ENCODE measurements at regions not wholly inside any gene's neighbourhood (a gene's known extent, or its start where the extent isn't known, plus 50 kb on each side); places are given as distances from the start of the nearest gene placed in this dataset.

GRCh38 chr3:15941958-15942357, 144.2 kb upstream of the ANKRD28 start:
- intact Hi-C loops (cut with DNase I; ENCODE audit: low total_unique reads) = no loop called here
- DNase-seq = no peak
- Histone ChIP-seq H3K9me3 (no peaks in the 10 kb centered on the region), H3K27ac (no peak overlapping the region), H3K4me3 (no peak overlapping the region), H3K27me3 (no peaks in the 10 kb centered on the region), H3K36me3 (ENCODE audit: low read depth, missing control alignments) (no peaks in the 10 kb centered on the region), H3K4me1 (no peaks in the 10 kb centered on the region)
- WGBS, 2 donors = 87 to 100% methylated on average over 1 of the region's 1 CpG
- no peak for TF ChIP-seq CTCF (IDR thresholded peaks at IDR 0.05)
- TF ChIP-seq POLR2A (IDR thresholded peaks at IDR 0.05) = no peak

DNA sequence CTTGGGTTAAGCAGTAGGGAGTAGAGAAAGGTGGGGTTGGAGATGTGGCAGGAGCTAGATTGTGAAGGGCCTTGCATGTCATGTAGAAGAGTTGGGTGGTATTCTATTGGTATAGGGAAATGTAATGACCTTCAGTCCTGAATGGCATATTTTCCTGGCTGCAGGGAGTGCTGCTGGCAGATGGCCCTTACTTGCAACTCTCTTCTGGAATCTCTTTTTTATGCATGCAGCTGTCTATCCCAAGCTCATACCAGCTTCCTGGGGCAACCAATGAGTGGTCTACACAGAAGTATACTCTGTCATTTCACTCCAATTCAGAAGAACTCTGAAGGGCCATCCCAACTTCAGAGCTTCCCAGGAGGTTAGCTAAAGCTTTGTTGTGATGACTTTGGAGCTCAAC, 144.7 kb upstream of the ANKRD28 start:
- intact Hi-C loops (cut with DNase I; ENCODE audit: low total_unique reads) = no loop called here
- Histone ChIP-seq H3K9me3 (no peaks in the 10 kb centered on the region), H3K27ac (no peak overlapping the region), H3K27me3 (no peaks in the 10 kb centered on the region), H3K4me3 (no peak overlapping the region), H3K36me3 (ENCODE audit: low read depth, missing control alignments) (no peaks in the 10 kb centered on the region), H3K4me1 (no peaks in the 10 kb centered on the region)
- TF ChIP-seq POLR2A (IDR thresholded peaks at IDR 0.05) (no peak), CTCF (IDR thresholded peaks at IDR 0.05) (no peak)
- no peak for DNase-seq

DNA sequence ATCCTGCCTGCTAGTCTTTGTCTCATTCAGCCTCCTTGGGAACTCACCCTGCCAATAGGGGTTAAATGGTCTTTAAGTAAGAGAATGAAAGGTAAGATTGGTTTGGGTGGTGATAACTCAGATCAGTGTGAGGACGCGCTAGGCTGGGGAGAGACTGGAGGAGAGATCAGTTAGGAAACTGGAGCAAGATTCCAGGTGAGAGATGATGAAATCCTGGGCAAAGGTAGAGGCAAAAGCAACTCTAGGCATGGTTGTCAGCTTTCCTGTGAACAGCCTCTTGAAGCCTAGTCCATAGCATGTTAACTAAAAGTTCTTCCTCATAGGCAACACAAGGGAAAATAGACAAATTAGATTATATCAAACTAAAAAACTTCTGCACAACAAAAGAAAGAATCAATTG, 145.2 kb upstream of the ANKRD28 start:
- Histone ChIP-seq H3K36me3 (ENCODE audit: low read depth, missing control alignments) (no peaks in the 10 kb centered on the region), H3K27ac (no peak overlapping the region)

GRCh38 chr3:15948388-15948787, 150.6 kb upstream of the ANKRD28 start:
- no peaks in the 10 kb centered on the region for H3K36me3 ChIP-seq (ENCODE audit: low read depth, missing control alignments)
- no peaks in the 10 kb centered on the region for H3K9me3 ChIP-seq
- 52 to 79% methylated on average over 1 of the region's 1 CpG for WGBS, 2 donors
- H3K27ac ChIP-seq = no peak overlapping the region
- intact Hi-C loops (cut with DNase I; ENCODE audit: low total_unique reads) = no loop called here
- H3K4me3 ChIP-seq = no peak overlapping the region
- no peak for DNase-seq
- H3K4me1 ChIP-seq = no peaks in the 10 kb centered on the region
- TF ChIP-seq CTCF (IDR thresholded peaks at IDR 0.05) (no peak), POLR2A (IDR thresholded peaks at IDR 0.05) (no peak)
- no peaks in the 10 kb centered on the region for H3K27me3 ChIP-seq

More for the DNA sequence above, 145.2 kb upstream of the ANKRD28 start:
- Histone ChIP-seq H3K27me3 (no peaks in the 10 kb centered on the region), H3K4me1 (no peaks in the 10 kb centered on the region), H3K9me3 (no peaks in the 10 kb centered on the region), H3K4me3 (no peak overlapping the region)
- 100% methylated on average over 2 of the region's 2 CpGs for WGBS, 2 donors
- TF ChIP-seq CTCF (IDR thresholded peaks at IDR 0.05) = no peak
- TF ChIP-seq POLR2A (IDR thresholded peaks at IDR 0.05) = no peak
- intact Hi-C loops (cut with DNase I; ENCODE audit: low total_unique reads) = no loop called here
- no peak for DNase-seq

GRCh38 chr3:15952543-15953175, 154.9 kb upstream of the ANKRD28 start:
- H3K4me1 ChIP-seq = no peaks in the 10 kb centered on the region
- 93 to 98% methylated on average over 2 of the region's 2 CpGs for WGBS, 2 donors
- no peaks in the 10 kb centered on the region for H3K9me3 ChIP-seq
- DNase-seq = no peak
- H3K36me3 ChIP-seq (ENCODE audit: low read depth, missing control alignments) = no peaks in the 10 kb centered on the region
- H3K27me3 ChIP-seq = no peaks in the 10 kb centered on the region
- no peak overlapping the region for H3K27ac ChIP-seq
- TF ChIP-seq POLR2A (IDR thresholded peaks at IDR 0.05) (no peak), CTCF (IDR thresholded peaks at IDR 0.05) (no peak)
- intact Hi-C loops (cut with DNase I; ENCODE audit: low total_unique reads) = no loop called here
- no peak overlapping the region for H3K4me3 ChIP-seq
